A549 (cell line): ENCODE measurements at regions not wholly inside any gene's neighbourhood (a gene's known extent, or its start where the extent isn't known, plus 50 kb on each side); places are given as distances from the start of the nearest gene placed in this dataset.

ENCODE experiments used
- ATAC-seq, 2 experiments: fragments of 200-7000 bp in 1 of 2; fragments of >200 bp in 1 of 2; cut with Nextera tagmentation in 1 of 2; cut with Tn5 transposase in 1 of 2; 3 replicates each; pipeline versions ENCODE4 v1.8.0 to v1.9.1; 2018 to 2020; ENCODE audit warnings: mild to moderate bottlenecking in 1 of 2, moderate library complexity in 1 of 2
- CTCF ChIA-PET: fragments of 300-600 bp; sonication (Branson Sonifier 250); formaldehyde crosslinking; extraction: SDS; loops from one replicate; lab custom pipeline; 2021; ENCODE audit warnings: antibody characterized with exemption, inconsistent platforms; lab: Yijun Ruan, JAX
- POLR2A ChIA-PET: fragments of 350-600 bp; formaldehyde crosslinking; extraction: SDS; loops from one replicate; lab custom pipeline; 2021; ENCODE audit warnings: antibody characterized with exemption, inconsistent platforms; lab: Yijun Ruan, JAX
- DNase-seq, 2 experiments: peaks; one replicate each; pipeline versions ENCODE4 v3.0.0 to v3.0.0-alpha.2; 2011 to 2016; ENCODE audit warnings: low read depth in 1 of 2, low spot score in 1 of 2
- FAIRE-seq: peaks from 2 replicates; lab custom pipeline; 2011; peaks lifted over from hg19 to GRCh38; lab: Jason Lieb, UNC
- H3K27ac ChIP-seq, 2 experiments: fragments of >200 bp; sonication (Bioruptor Twin); formaldehyde crosslinking; 3 replicates each; pipeline ENCODE4 v1.5.1; 2016 to 2017
- H3K4me1 ChIP-seq: fragments of >200 bp; sonication (Bioruptor Twin); formaldehyde crosslinking; 3 replicates; pipeline ENCODE4 v1.6.1; 2016
- H3K4me2 ChIP-seq: fragments of >200 bp; sonication (Bioruptor Twin); formaldehyde crosslinking; 3 replicates; pipeline ENCODE4 v1.6.1; 2016
- H3K4me3 ChIP-seq: fragments of >200 bp; sonication (Bioruptor Twin); formaldehyde crosslinking; 3 replicates; pipeline ENCODE4 v1.5.1; 2016
- H3K9me3 ChIP-seq: fragments of >200 bp; sonication (Bioruptor Twin); formaldehyde crosslinking; 3 replicates; pipeline ENCODE4 v1.6.1; 2016
- CEBPB ChIP-seq, 2 experiments: fragments of >200 bp in 1 of 2; sonication (Bioruptor Twin) in 1 of 2; formaldehyde crosslinking in 1 of 2; IDR thresholded peaks; 2 replicates each; pipeline ENCODE4 v1.6.1; 2012 to 2016
- CHD2 ChIP-seq: fragments of 150-350 bp; IDR thresholded peaks from 2 replicates; pipeline ENCODE4 v1.6.1; 2014; ENCODE audit warnings: low read length; ENCODE audit not compliant: partially characterized antibody
- FOSB ChIP-seq: fragments of 250-450 bp; sonication (Bioruptor Pico); IDR thresholded peaks from 2 replicates; pipeline ENCODE4 v1.5.0; 2020; ENCODE audit warnings: mild to moderate bottlenecking, moderate library complexity
- FOSL2 ChIP-seq, 2 experiments: fragments of 450-650 bp in 1 of 2; fragments of >200 bp in 1 of 2; sonication (Bioruptor Twin) in 1 of 2; formaldehyde crosslinking; IDR thresholded peaks; 2 replicates each; pipeline versions ENCODE4 v1.5.0 to v1.6.1; 2016 to 2020; ENCODE audit warnings: mild to moderate bottlenecking in 1 of 2, moderate library complexity in 1 of 2
- FOXS1 ChIP-seq: fragments of 250-450 bp; sonication (Bioruptor Pico); IDR thresholded peaks from 2 replicates; pipeline ENCODE4 v1.5.0; 2020; ENCODE audit warnings: mild to moderate bottlenecking, moderate library complexity
- HDAC2 ChIP-seq: fragments of 200-600 bp; sonication (generic); IDR thresholded peaks from 2 replicates; pipeline ENCODE4 v1.6.1; 2016
- HOXB5 ChIP-seq: fragments of 250-450 bp; sonication (Bioruptor Pico); IDR thresholded peaks from 2 replicates; pipeline ENCODE4 v1.5.0; 2020; ENCODE audit warnings: mild to moderate bottlenecking, moderate library complexity
- JUNB ChIP-seq: fragments of >200 bp; sonication (Bioruptor Twin); formaldehyde crosslinking; IDR thresholded peaks from 2 replicates; pipeline ENCODE4 v1.6.1; 2016
- MAFK ChIP-seq: fragments of 450-650 bp; IDR thresholded peaks from 2 replicates; pipeline ENCODE4 v1.6.1; 2014; ENCODE audit not compliant: partially characterized antibody
- NR3C1 ChIP-seq: fragments of >200 bp; sonication (Bioruptor Twin); formaldehyde crosslinking; IDR thresholded peaks from 3 replicates; pipeline ENCODE4 v1.6.1; 2017
- PHF8 ChIP-seq: fragments of 200-600 bp; sonication (generic); IDR thresholded peaks from 2 replicates; pipeline ENCODE4 v1.6.1; 2016; ENCODE audit warnings: low read depth, mild to moderate bottlenecking, antibody characterized with exemption, moderate library complexity, borderline replicate concordance
- RAD21 ChIP-seq, 2 experiments: fragments of >200 bp in 1 of 2; sonication (Bioruptor Twin) in 1 of 2; formaldehyde crosslinking in 1 of 2; IDR thresholded peaks in 1 of 2; conservative IDR thresholded peaks in 1 of 2; 2 replicates in 1 of 2; 3 replicates in 1 of 2; pipeline ENCODE4 v1.6.1; 2012 to 2018; ENCODE audit warnings: inconsistent platforms in 1 of 2
- RARB ChIP-seq: fragments of 250-450 bp; sonication (Bioruptor Pico); IDR thresholded peaks from 2 replicates; pipeline ENCODE4 v1.8.0; 2021; ENCODE audit warnings: mild to moderate bottlenecking, moderate library complexity
- SMC3 ChIP-seq: fragments of >200 bp; sonication (Bioruptor Twin); formaldehyde crosslinking; IDR thresholded peaks from 3 replicates; pipeline ENCODE4 v1.6.1; 2018; ENCODE audit warnings: inconsistent platforms
- TFCP2L1 ChIP-seq: fragments of 250-450 bp; sonication (Bioruptor Pico); IDR thresholded peaks from 2 replicates; pipeline ENCODE4 v1.5.0; 2021; ENCODE audit warnings: mild to moderate bottlenecking
- WGBS: methylation state at CpG from one replicate; pipeline ENCODE4 v1.1.6; 2017; ENCODE audit errors: missing lambda C conversion rate; 5-methylcytosine and 5-hydroxymethylcytosine counted together
- TF ChIP-seq, protein P1 (sequence below): fragments of 450-650 bp; IDR thresholded peaks from 2 replicates; pipeline ENCODE4 v1.6.1; 2014; ENCODE audit warnings: antibody characterized with exemption
- TF ChIP-seq, protein P2 (sequence below): fragments of 250-450 bp; sonication (Bioruptor Pico); IDR thresholded peaks from 2 replicates; pipeline ENCODE4 v1.5.0; 2021; ENCODE audit warnings: mild to moderate bottlenecking, moderate library complexity, borderline replicate concordance
- TF ChIP-seq, protein P3 (sequence below): fragments of 200-600 bp; sonication (generic); IDR thresholded peaks from 2 replicates; pipeline ENCODE4 v1.6.1; 2016; ENCODE audit warnings: antibody characterized with exemption, mild to moderate bottlenecking, moderate library complexity

DNA sequence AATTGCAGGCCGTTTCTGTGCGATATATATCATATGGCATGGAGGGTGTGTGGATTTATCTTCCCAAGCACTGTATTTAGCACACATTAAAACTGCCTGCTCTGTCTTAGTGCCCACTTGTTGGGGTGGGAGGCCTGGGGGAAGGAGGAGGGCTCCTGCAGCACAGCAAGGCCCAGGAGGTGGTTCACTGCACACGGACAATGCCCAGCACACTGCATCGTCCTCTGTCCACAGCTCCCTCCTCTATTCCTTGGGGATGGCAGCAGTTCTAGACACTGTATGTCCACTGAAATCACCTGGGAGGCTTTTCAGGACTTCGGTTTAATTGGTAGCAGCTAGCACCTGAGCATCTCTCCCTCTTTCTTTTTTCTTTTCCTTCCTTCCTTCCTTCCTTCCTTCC lies 161.2 kb downstream of the KTN1 start (continued):
- no peak for TF ChIP-seq HOXB5 (CRISPR knock-in tag)
- TF ChIP-seq, all 56 proteins: peak for 0

DNA sequence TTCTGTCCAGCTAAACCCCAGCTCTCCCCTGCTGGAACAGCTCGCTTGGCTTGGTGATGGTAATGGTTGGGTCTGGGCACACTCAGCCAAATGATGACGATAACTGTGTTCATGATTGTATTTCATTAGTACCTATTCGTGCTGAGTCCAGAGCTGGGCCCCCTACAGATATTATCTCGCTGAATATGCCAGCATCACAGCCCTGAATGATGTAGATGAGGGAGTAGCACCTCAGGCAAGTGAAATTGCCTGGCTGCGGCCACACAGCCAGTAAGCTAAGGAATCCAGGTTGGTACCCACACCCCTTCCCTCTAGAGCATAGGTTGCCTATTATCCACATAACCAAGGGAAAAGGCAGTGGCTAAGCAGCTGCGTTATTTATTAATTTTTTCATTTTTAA lies 163.5 kb downstream of the KTN1 start:
- WGBS = 91% methylated on average over 6 of the region's 6 CpGs
- no peak for DNase-seq
- Histone ChIP-seq H3K4me3 (no peak overlapping the region), H3K27ac (no peak overlapping the region), H3K9me3 (no peaks in the 10 kb centered on the region), H3K4me2 (no peak overlapping the region), H3K4me1 (peaks cover 19% of the 10 kb centered on the region; the same call in 2 of the 3 replicates)
- ChIA-PET CTCF (interaction anchor here (3.0 kb wide), 1 partner anchor 11 kb away, joined by 8 read pairs; no protein-coding TSS in a partner anchor), POLR2A (no interaction called here)
- ATAC-seq = no peak
- TF ChIP-seq MAFK = no peak
- no peak for TF ChIP-seq FOXS1 (CRISPR knock-in tag)
- no peak for TF ChIP-seq HDAC2
- TF ChIP-seq, protein P1, sequence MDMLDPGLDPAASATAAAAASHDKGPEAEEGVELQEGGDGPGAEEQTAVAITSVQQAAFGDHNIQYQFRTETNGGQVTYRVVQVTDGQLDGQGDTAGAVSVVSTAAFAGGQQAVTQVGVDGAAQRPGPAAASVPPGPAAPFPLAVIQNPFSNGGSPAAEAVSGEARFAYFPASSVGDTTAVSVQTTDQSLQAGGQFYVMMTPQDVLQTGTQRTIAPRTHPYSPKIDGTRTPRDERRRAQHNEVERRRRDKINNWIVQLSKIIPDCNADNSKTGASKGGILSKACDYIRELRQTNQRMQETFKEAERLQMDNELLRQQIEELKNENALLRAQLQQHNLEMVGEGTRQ = no peak
- TF ChIP-seq NR3C1 = no peak
- TF ChIP-seq, protein P2, sequence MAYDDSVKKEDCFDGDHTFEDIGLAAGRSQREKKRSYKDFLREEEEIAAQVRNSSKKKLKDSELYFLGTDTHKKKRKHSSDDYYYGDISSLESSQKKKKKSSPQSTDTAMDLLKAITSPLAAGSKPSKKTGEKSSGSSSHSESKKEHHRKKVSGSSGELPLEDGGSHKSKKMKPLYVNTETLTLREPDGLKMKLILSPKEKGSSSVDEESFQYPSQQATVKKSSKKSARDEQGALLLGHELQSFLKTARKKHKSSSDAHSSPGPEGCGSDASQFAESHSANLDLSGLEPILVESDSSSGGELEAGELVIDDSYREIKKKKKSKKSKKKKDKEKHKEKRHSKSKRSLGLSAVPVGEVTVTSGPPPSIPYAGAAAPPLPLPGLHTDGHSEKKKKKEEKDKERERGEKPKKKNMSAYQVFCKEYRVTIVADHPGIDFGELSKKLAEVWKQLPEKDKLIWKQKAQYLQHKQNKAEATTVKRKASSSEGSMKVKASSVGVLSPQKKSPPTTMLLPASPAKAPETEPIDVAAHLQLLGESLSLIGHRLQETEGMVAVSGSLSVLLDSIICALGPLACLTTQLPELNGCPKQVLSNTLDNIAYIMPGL = no peak
- no peak for TF ChIP-seq RARB
- TF ChIP-seq, protein P3, sequence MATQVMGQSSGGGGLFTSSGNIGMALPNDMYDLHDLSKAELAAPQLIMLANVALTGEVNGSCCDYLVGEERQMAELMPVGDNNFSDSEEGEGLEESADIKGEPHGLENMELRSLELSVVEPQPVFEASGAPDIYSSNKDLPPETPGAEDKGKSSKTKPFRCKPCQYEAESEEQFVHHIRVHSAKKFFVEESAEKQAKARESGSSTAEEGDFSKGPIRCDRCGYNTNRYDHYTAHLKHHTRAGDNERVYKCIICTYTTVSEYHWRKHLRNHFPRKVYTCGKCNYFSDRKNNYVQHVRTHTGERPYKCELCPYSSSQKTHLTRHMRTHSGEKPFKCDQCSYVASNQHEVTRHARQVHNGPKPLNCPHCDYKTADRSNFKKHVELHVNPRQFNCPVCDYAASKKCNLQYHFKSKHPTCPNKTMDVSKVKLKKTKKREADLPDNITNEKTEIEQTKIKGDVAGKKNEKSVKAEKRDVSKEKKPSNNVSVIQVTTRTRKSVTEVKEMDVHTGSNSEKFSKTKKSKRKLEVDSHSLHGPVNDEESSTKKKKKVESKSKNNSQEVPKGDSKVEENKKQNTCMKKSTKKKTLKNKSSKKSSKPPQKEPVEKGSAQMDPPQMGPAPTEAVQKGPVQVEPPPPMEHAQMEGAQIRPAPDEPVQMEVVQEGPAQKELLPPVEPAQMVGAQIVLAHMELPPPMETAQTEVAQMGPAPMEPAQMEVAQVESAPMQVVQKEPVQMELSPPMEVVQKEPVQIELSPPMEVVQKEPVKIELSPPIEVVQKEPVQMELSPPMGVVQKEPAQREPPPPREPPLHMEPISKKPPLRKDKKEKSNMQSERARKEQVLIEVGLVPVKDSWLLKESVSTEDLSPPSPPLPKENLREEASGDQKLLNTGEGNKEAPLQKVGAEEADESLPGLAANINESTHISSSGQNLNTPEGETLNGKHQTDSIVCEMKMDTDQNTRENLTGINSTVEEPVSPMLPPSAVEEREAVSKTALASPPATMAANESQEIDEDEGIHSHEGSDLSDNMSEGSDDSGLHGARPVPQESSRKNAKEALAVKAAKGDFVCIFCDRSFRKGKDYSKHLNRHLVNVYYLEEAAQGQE = no peak
- no peak for TF ChIP-seq TFCP2L1 (CRISPR knock-in tag)
- no peak for TF ChIP-seq CHD2
- TF ChIP-seq PHF8 = no peak
- TF ChIP-seq JUNB = no peak
- no peak for FAIRE-seq

DNA sequence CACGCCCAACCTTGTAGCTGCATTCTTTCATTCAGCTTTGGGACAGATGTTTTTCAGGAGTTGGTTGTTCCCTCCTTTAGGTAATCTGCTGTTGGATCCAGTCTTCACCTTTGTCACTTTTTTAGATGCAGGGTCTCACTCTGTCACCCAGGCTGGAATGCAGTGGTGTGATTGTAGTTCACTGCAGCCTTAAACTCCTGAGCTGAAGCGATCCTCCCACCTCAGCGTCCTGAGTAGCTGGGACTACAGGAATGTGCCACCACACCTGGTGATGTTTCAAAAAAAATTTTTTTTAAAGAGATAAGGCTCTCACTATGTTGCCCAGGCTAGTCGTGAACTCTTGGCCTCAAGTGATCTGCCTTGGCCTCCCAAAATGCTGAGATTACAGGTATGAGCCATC lies 164.3 kb downstream of the KTN1 start:
- no peak for ATAC-seq
- POLR2A ChIA-PET = no interaction called here
- WGBS = 96% methylated on average over 4 of the region's 4 CpGs
- Histone ChIP-seq H3K4me3 (no peak overlapping the region), H3K4me1 (peaks cover 25% of the 10 kb centered on the region), H3K4me2 (no peak overlapping the region), H3K9me3 (no peaks in the 10 kb centered on the region), H3K27ac (no peak overlapping the region)
- TF ChIP-seq SMC3 (no peak), MAFK (no peak), FOSL2 (IDR thresholded peaks at IDR 0.05) (no peak), FOSL2 (CRISPR knock-in tag; IDR thresholded peaks at IDR 0.05) (no peak), FOSB (CRISPR knock-in tag) (no peak), RAD21 (conservative IDR thresholded peaks at IDR 0.05 in 1 of 2, IDR thresholded peaks at IDR 0.05 in 1 of 2) (no peak), CEBPB (IDR thresholded peaks at IDR 0.05) (no peak)
- CTCF ChIA-PET = interaction anchor here (1.3 kb wide), 1 partner anchor 12 kb away, joined by 5 read pairs; no protein-coding TSS in a partner anchor
- DNase-seq = no peak
- no peak for FAIRE-seq
